KMS-11 (cell line): ENCODE measurements at regions not wholly inside any gene's neighbourhood (a gene's known extent, or its start where the extent isn't known, plus 50 kb on each side); places are given as distances from the start of the nearest gene placed in this dataset.
"Not testable (repeated sequence)": the region's sequence is repeated elsewhere in the genome, so short reads cannot be mapped to it uniquely, and the experiment has no call there.

Experiments used
- H2AFZ ChIP-seq: fragments of 200-600 bp; sonication (generic); 2 replicates; pipeline ENCODE4 v1.6.1; 2016; ENCODE audit warnings: antibody characterized with exemption, mixed run types, low read depth
- H3K27ac ChIP-seq: fragments of 200-600 bp; sonication (generic); 2 replicates; pipeline ENCODE4 v1.6.1; 2016; ENCODE audit warnings: mild to moderate bottlenecking, mixed run types
- H3K27me3 ChIP-seq: fragments of 200-600 bp; sonication (generic); 2 replicates; pipeline ENCODE4 v1.6.1; 2017; ENCODE audit warnings: mild to moderate bottlenecking, low read depth, mixed run types, moderate library complexity; ENCODE audit not compliant: insufficient read depth
- H3K36me3 ChIP-seq: fragments of 200-600 bp; sonication (generic); 2 replicates; pipeline ENCODE4 v1.6.1; 2017; ENCODE audit warnings: mild to moderate bottlenecking, mixed run types; ENCODE audit not compliant: insufficient read depth
- H3K4me1 ChIP-seq: fragments of 200-600 bp; sonication (generic); 2 replicates; pipeline ENCODE4 v1.6.1; 2016; ENCODE audit warnings: mild to moderate bottlenecking, low read depth, mixed run types; ENCODE audit not compliant: poor library complexity, severe bottlenecking
- H3K4me2 ChIP-seq: fragments of 200-600 bp; sonication (generic); 2 replicates; pipeline ENCODE4 v1.7.0; 2016; ENCODE audit warnings: mild to moderate bottlenecking, mixed run types
- H3K4me3 ChIP-seq: fragments of 200-600 bp; sonication (generic); IDR thresholded peaks from 2 replicates; pipeline ENCODE4 v1.6.1; 2017; ENCODE audit warnings: low read depth, low read length, mixed read lengths; ENCODE audit not compliant: insufficient read depth
- H3K79me2 ChIP-seq: fragments of 200-600 bp; sonication (generic); 2 replicates; pipeline ENCODE4 v1.6.1; 2016; ENCODE audit warnings: low read depth, mixed run types; ENCODE audit not compliant: insufficient read depth
- H3K9ac ChIP-seq: fragments of 200-600 bp; sonication (generic); 2 replicates; pipeline ENCODE4 v1.6.1; 2016; ENCODE audit warnings: mild to moderate bottlenecking, mixed run types
- H4K20me1 ChIP-seq: fragments of 200-600 bp; sonication (generic); 2 replicates; pipeline ENCODE4 v1.6.1; 2016; ENCODE audit warnings: mild to moderate bottlenecking, mixed run types; ENCODE audit not compliant: insufficient read depth
- CTCF ChIP-seq: fragments of 200-600 bp; sonication (generic); conservative IDR thresholded peaks from 2 replicates; pipeline ENCODE4 v1.6.1; 2017; ENCODE audit warnings: low read depth, mild to moderate bottlenecking, antibody characterized with exemption, low read length, moderate library complexity, mixed read lengths

- no peaks in the 10 kb centered on the region for H4K20me1 ChIP-seq
- H3K9ac ChIP-seq: no peak overlapping the region
- no peak overlapping the region for H3K27ac ChIP-seq
- no peak overlapping the region for H3K4me2 ChIP-seq
- H3K4me3 ChIP-seq: no peak overlapping the region
- H3K27me3 ChIP-seq: no peaks in the 10 kb centered on the region
- no peak overlapping the region for H2AFZ ChIP-seq
- no peak for TF ChIP-seq CTCF
- no peaks in the 10 kb centered on the region for H3K4me1 ChIP-seq
- H3K79me2 ChIP-seq: no peaks in the 10 kb centered on the region
- H3K36me3 ChIP-seq: no peaks in the 10 kb centered on the region
Measured at GRCh38 chr15:39254181-39254580, 326.7 kb upstream of the THBS1 start.

- H3K27ac ChIP-seq: no peak overlapping the region
- no peak for TF ChIP-seq CTCF
- H3K4me1 ChIP-seq: no peaks in the 10 kb centered on the region
- no peaks in the 10 kb centered on the region for H4K20me1 ChIP-seq
- H3K36me3 ChIP-seq: no peaks in the 10 kb centered on the region
- H3K9ac ChIP-seq: no peak overlapping the region
- no peak overlapping the region for H3K4me2 ChIP-seq
- no peaks in the 10 kb centered on the region for H3K27me3 ChIP-seq
- no peaks in the 10 kb centered on the region for H3K79me2 ChIP-seq
- H2AFZ ChIP-seq: no peak overlapping the region
- H3K4me3 ChIP-seq: no peak overlapping the region
Measured at GRCh38 chr15:39255760-39256159, 325.1 kb upstream of the THBS1 start.

DNA sequence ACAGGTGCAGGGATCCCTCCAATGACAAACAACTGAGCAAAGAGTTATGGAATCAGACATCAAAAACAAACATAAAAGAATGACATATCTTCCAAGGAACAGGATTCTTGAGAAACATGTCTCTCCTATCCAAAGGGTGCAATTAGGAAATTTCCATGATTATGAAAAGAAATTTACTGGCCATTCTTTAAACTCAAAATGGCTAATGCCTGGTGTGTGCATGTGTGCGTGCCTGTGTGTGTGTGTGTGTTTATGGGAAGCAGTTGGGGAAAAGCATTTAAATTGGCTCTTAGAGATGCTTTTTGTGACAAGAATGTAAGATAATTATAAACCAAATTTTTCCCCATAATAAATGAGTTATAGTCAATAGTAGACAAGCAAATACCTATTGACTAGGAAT lies 320.5 kb upstream of the THBS1 start:
- H3K4me1 ChIP-seq: no peaks in the 10 kb centered on the region
- no peaks in the 10 kb centered on the region for H4K20me1 ChIP-seq
- no peak overlapping the region for H3K4me3 ChIP-seq
- H3K79me2 ChIP-seq: no peaks in the 10 kb centered on the region
- no peak for TF ChIP-seq CTCF
- H3K36me3 ChIP-seq: no peaks in the 10 kb centered on the region
- H3K4me2 ChIP-seq: no peak overlapping the region
- H3K27me3 ChIP-seq: no peaks in the 10 kb centered on the region
- H3K27ac ChIP-seq: no peak overlapping the region
- H3K9ac ChIP-seq: no peak overlapping the region
- no peak overlapping the region for H2AFZ ChIP-seq

DNA sequence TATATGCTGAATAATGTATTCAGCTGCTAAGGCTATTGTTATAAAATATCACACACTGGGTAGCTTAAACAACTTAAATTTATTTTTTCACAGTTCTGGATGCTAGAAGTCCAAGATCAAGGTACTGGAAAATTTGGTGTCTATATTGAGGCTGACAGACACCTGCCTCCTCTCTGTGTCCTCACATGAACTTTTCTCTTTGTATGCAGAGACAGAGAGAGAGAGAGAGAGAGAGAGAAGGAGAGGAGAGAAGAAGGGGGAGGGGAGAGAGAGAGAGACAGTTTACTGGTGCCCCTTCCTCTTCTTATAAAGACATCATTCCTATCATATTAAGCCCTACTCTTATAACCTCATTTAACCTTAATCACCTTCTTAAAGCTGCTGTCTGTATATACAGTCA lies 320.1 kb upstream of the THBS1 start:
- H3K27ac ChIP-seq: no peak overlapping the region
- H4K20me1 ChIP-seq: no peaks in the 10 kb centered on the region
- H3K9ac ChIP-seq: no peak overlapping the region
- H3K4me3 ChIP-seq: no peak overlapping the region
- no peaks in the 10 kb centered on the region for H3K36me3 ChIP-seq
- no peak overlapping the region for H2AFZ ChIP-seq
- no peak for TF ChIP-seq CTCF
- H3K4me1 ChIP-seq: no peaks in the 10 kb centered on the region
- no peak overlapping the region for H3K4me2 ChIP-seq
- no peaks in the 10 kb centered on the region for H3K27me3 ChIP-seq
- H3K79me2 ChIP-seq: no peaks in the 10 kb centered on the region

DNA sequence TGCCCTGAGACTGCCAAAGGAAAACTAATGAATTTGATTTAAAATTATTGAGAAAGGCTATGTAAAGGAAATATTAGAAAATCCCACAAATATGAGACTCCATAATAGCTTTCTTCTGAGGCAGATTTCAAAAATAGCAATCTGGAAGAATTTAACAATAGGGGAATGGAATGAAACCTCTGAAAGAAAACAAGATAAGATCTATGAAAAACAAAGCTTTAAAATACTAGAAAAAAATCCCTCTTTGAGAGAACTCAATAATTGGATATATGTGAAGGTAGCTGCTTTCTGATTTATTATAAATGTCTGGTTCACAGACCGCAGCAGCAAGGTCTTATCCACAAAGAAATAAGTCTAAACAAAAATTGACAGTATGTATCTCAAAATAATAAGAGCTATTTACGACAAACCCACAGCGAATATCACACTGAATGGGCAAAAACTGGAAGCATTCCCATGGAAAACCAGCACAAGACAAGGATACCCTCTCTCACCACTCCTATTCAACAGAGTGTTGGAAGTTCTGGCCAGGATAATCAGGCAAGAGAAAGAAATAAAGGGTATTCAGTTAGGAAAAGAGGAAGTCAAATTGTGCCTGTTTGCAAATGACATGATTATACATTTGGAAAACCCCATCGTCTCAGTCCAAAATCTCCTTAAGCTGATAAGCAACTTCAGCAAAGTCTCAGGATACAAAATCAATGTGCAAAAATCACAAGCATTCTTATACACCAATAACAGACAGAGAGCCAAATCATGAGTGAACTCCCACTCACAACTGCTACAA lies 319.3 kb upstream of the THBS1 start:
- not testable (repeated sequence) for H3K27me3 ChIP-seq, H3K27ac ChIP-seq, H3K4me2 ChIP-seq, H3K4me3 ChIP-seq, H3K36me3 ChIP-seq, H4K20me1 ChIP-seq, H3K4me1 ChIP-seq, H2AFZ ChIP-seq, H3K79me2 ChIP-seq, H3K9ac ChIP-seq

- H3K9ac ChIP-seq, H4K20me1 ChIP-seq, H3K36me3 ChIP-seq, H3K4me2 ChIP-seq, H3K79me2 ChIP-seq, H2AFZ ChIP-seq, H3K27me3 ChIP-seq, H3K27ac ChIP-seq, H3K4me3 ChIP-seq, H3K4me1 ChIP-seq: not testable (repeated sequence)
Measured at GRCh38 chr15:39262995-39263772, 317.7 kb upstream of the THBS1 start.
